H1 (cell line): ENCODE measurements at regions not wholly inside any gene's neighbourhood (a gene's known extent, or its start where the extent isn't known, plus 50 kb on each side); places are given as distances from the start of the nearest gene placed in this dataset.

ENCODE experiments used
- CTCF ChIA-PET: fragments of 300-600 bp; sonication (Branson Sonifier 250); formaldehyde crosslinking; loops from one replicate; lab custom pipeline; 2021; ENCODE audit not compliant: partially characterized antibody; lab: Charles Lee
- POLR2A ChIA-PET: fragments of 300-600 bp; sonication (Branson Sonifier 250); formaldehyde crosslinking; loops from one replicate; lab custom pipeline; 2021; ENCODE audit warnings: inconsistent platforms; ENCODE audit not compliant: partially characterized antibody; lab: Charles Lee
- DNase-seq, 2 experiments: peaks; one replicate each; pipeline versions ENCODE4 v3.0.0 to v3.0.0-alpha.2; 2010 to 2022; ENCODE audit warnings: low spot score in 2 of 2, low read depth in 1 of 2, mixed read lengths in 1 of 2
- FAIRE-seq: peaks from 2 replicates; lab custom pipeline; 2011; peaks lifted over from hg19 to GRCh38; lab: Jason Lieb, UNC
- H2AFZ ChIP-seq: 2 replicates; pipeline ENCODE4 v1.8.1; 2012; ENCODE audit warnings: low read length, inconsistent platforms
- H2AK5ac ChIP-seq: 2 replicates; pipeline ENCODE4 v1.6.1; 2013; ENCODE audit warnings: low read depth, low read length
- H2BK120ac ChIP-seq: replicated peaks from 2 replicates; pipeline ENCODE3; 2013; ENCODE audit warnings: low read depth, low read length, inconsistent platforms
- H2BK12ac ChIP-seq: 2 replicates; pipeline ENCODE4 v1.6.1; 2013; ENCODE audit warnings: low read depth, low read length
- H2BK15ac ChIP-seq: 2 replicates; pipeline ENCODE4 v1.6.1; 2013; ENCODE audit warnings: low read length
- H2BK20ac ChIP-seq: 2 replicates; pipeline ENCODE4 v1.6.1; 2013; ENCODE audit warnings: low read length
- H2BK5ac ChIP-seq: 2 replicates; pipeline ENCODE4 v1.6.1; 2013; ENCODE audit warnings: low read depth, low read length
- H3K14ac ChIP-seq: 2 replicates; pipeline ENCODE4 v1.6.1; 2013; ENCODE audit warnings: inconsistent platforms; ENCODE audit not compliant: insufficient read length
- H3K18ac ChIP-seq: 2 replicates; pipeline ENCODE4 v1.6.1; 2013; ENCODE audit warnings: low read length; ENCODE audit errors: extremely low read depth
- H3K23ac ChIP-seq: 2 replicates; pipeline ENCODE4 v1.6.1; 2013; ENCODE audit warnings: inconsistent platforms; ENCODE audit not compliant: insufficient read length
- H3K23me2 ChIP-seq: 2 replicates; pipeline ENCODE4 v1.6.1; 2013; ENCODE audit warnings: low read depth, low read length
- H3K27ac ChIP-seq: 2 replicates; pipeline ENCODE4 v1.6.1; 2011; ENCODE audit warnings: low read depth, low read length, inconsistent platforms
- H3K27me3 ChIP-seq, 4 experiments: replicated peaks in 1 of 4; 1 replicate in 1 of 4; 2 replicates in 3 of 4; pipeline versions ENCODE4 v1.6.1 to v1.8.1; 2011 to 2013; ENCODE audit warnings: low read length in 3 of 4, mild to moderate bottlenecking in 3 of 4, inconsistent platforms in 2 of 4, mixed read lengths in 2 of 4, moderate library complexity in 1 of 4; ENCODE audit not compliant: control insufficient read depth in 3 of 4, insufficient read depth in 3 of 4; ENCODE audit errors: extremely low read depth in 1 of 4
- H3K36me3 ChIP-seq, 4 experiments: 2 replicates each; pipeline versions ENCODE4 v1.6.1 to v1.8.1; 2011 to 2013; ENCODE audit warnings: mild to moderate bottlenecking in 4 of 4, low read length in 3 of 4, moderate library complexity in 2 of 4, control low read depth in 1 of 4, inconsistent platforms in 1 of 4; ENCODE audit not compliant: insufficient read depth in 4 of 4, control insufficient read depth in 2 of 4
- H3K4ac ChIP-seq: replicated peaks from 2 replicates; pipeline ENCODE3; 2013; ENCODE audit warnings: low read length, low read depth, mixed read lengths, inconsistent platforms; ENCODE audit not compliant: insufficient read length
- H3K4me1 ChIP-seq, 4 experiments: replicated peaks in 1 of 4; 1 replicate in 1 of 4; 2 replicates in 3 of 4; pipeline versions ENCODE4 v1.6.1 to v1.8.1; 2011 to 2013; ENCODE audit warnings: low read length in 3 of 4, inconsistent platforms in 2 of 4, mixed read lengths in 1 of 4; ENCODE audit not compliant: insufficient read depth in 4 of 4, control insufficient read depth in 3 of 4
- H3K4me2 ChIP-seq, 2 experiments: 2 replicates each; pipeline versions ENCODE4 v1.6.1 to v1.8.1; 2011 to 2013; ENCODE audit warnings: low read depth in 2 of 2, low read length in 2 of 2, control low read depth in 1 of 2, inconsistent platforms in 1 of 2, mild to moderate bottlenecking in 1 of 2; ENCODE audit not compliant: insufficient read depth in 1 of 2
- H3K4me3 ChIP-seq, 4 experiments: fragments of 200-600, 300-600 bp in 1 of 4; sonication (generic), shearing (Covaris generic), sonication (Bioruptor Twin) in 1 of 4; 2 replicates each; pipeline versions ENCODE4 v1.5.1 to v1.8.1; 2011 to 2016; ENCODE audit warnings: low read length in 4 of 4, low read depth in 3 of 4, control low read depth in 2 of 4, inconsistent platforms in 2 of 4, mild to moderate bottlenecking in 2 of 4, mixed read lengths in 1 of 4, moderate library complexity in 1 of 4; ENCODE audit not compliant: insufficient read depth in 2 of 4; ENCODE audit errors: extremely low read depth in 1 of 4
- H3K56ac ChIP-seq: replicated peaks from 2 replicates; pipeline ENCODE3; 2013; ENCODE audit warnings: low read depth, mild to moderate bottlenecking, mixed read lengths, low read length, inconsistent platforms; ENCODE audit not compliant: insufficient read length
- H3K79me1 ChIP-seq: 2 replicates; pipeline ENCODE4 v1.6.1; 2013; ENCODE audit warnings: low read depth, low read length, control low read depth
- H3K79me2 ChIP-seq, 2 experiments: 2 replicates each; pipeline versions ENCODE4 v1.6.1 to v1.8.1; 2012 to 2013; ENCODE audit warnings: low read length in 2 of 2, mild to moderate bottlenecking in 2 of 2, inconsistent platforms in 1 of 2; ENCODE audit not compliant: insufficient read depth in 2 of 2, control insufficient read depth in 1 of 2
- H3K9ac ChIP-seq, 4 experiments: replicated peaks in 1 of 4; 1 replicate in 1 of 4; 2 replicates in 3 of 4; pipeline versions ENCODE4 v1.6.1 to v1.8.1; 2011 to 2013; ENCODE audit warnings: low read depth in 3 of 4, low read length in 3 of 4, control low read depth in 2 of 4, mild to moderate bottlenecking in 2 of 4, moderate library complexity in 2 of 4, inconsistent platforms in 1 of 4; ENCODE audit errors: extremely low read depth in 1 of 4
- H3K9me3 ChIP-seq, 2 experiments: 2 replicates each; pipeline versions ENCODE4 v1.6.1 to v1.8.1; 2012 to 2013; ENCODE audit warnings: mild to moderate bottlenecking in 2 of 2, moderate library complexity in 2 of 2, control low read depth in 1 of 2, inconsistent platforms in 1 of 2, low read depth in 1 of 2, low read length in 1 of 2, mixed read lengths in 1 of 2; ENCODE audit not compliant: insufficient read depth in 2 of 2
- H4K20me1 ChIP-seq, 2 experiments: replicated peaks in 1 of 2; 2 replicates each; pipeline versions ENCODE3 to v1.8.1; 2011 to 2013; ENCODE audit warnings: inconsistent platforms in 2 of 2, low read length in 2 of 2, mild to moderate bottlenecking in 1 of 2; ENCODE audit not compliant: insufficient read depth in 2 of 2, control insufficient read depth in 1 of 2
- H4K5ac ChIP-seq: 2 replicates; pipeline ENCODE4 v1.6.1; 2013; ENCODE audit warnings: low read length, low read depth, mixed read lengths, inconsistent platforms; ENCODE audit not compliant: insufficient read length
- H4K8ac ChIP-seq: 2 replicates; pipeline ENCODE4 v1.8.0; 2013; ENCODE audit warnings: mild to moderate bottlenecking, moderate library complexity, low read length, inconsistent platforms; ENCODE audit not compliant: insufficient read depth; ENCODE audit errors: extremely low read depth
- H4K91ac ChIP-seq: replicated peaks from 2 replicates; pipeline ENCODE3; 2013; ENCODE audit warnings: low read length, mixed read lengths, inconsistent platforms; ENCODE audit not compliant: insufficient read length
- KDM5A ChIP-seq: fragments of 200-600 bp; IDR thresholded peaks from 2 replicates; pipeline ENCODE4 v1.7.1; 2012; ENCODE audit warnings: mild to moderate bottlenecking, low read length, inconsistent platforms, mixed read lengths
- SP2 ChIP-seq: IDR thresholded peaks from 2 replicates; pipeline ENCODE4 v1.6.1; 2012; ENCODE audit warnings: mild to moderate bottlenecking, low read length, inconsistent platforms
- WGBS, 2 experiments: shearing (Covaris generic) in 1 of 2; methylation state at CpG; one replicate each; pipeline versions ENCODE4 v1.1.6 to v1.1.7; 2013 to 2015; ENCODE audit warnings: low lambda C conversion rate in 2 of 2, mixed read lengths in 2 of 2, inconsistent platforms in 1 of 2, low coverage in 1 of 2, missing lambda C conversion rate in 1 of 2; ENCODE audit not compliant: insufficient replicate concordance in 2 of 2, insufficient coverage in 1 of 2, insufficient read length in 1 of 2; ENCODE audit errors: extremely low coverage in 1 of 2, missing lambda C conversion rate in 1 of 2; 5-methylcytosine and 5-hydroxymethylcytosine counted together

DNA sequence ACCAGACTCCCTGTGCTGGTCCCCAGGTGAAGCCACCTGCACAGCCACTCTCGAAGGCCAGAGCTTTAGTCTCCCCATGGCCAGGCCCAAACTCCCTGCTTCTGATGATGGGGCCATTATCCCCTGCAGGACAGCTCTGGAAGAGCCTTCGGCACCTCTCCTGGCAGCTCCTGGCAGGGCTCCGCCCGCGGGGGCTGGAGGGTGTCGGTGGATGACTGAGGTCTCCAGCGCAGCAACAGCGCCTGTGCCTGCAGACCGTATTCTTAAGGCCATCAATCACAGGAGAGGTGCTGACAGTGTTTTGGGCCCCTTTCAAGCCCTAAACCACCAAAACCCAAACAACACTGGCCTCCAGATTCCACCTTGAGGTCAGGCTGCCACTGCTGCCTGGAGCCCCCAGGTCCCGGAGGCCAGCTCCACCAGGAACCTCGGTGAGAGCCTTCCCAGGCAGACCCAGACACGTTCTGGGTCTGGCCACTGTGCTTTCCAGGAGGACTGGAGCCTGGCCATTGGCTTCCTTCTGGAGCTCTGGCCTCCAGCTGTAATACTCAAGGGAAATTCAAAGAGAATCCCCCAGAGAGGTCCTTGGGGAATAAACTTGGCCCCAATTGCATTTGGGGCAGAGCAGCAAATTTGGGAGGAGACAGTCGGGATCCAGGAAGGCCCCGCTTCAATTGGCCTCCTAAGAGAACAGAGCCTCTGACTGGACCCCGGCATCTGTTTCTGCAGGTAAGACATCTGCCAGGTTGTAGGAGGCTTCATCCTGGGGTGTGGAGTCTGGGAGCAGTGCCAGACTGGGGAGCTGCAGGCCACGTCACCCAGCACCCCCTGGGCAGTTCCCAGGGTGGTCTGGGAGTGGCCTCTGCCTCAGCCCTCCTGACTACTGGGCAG is 210.6 kb upstream of the RTL1 start:
- Histone ChIP-seq H3K27ac (no peak overlapping the region), H4K8ac (no peak overlapping the region; the same call in 1 of the 2 replicates), H3K4me3 (no peak overlapping the region), H2BK20ac (no peak overlapping the region), H4K20me1 (no peaks in the 10 kb centered on the region), H3K4ac (no peak overlapping the region), H3K14ac (no peak overlapping the region), H4K5ac (no peak overlapping the region), H3K56ac (no peak overlapping the region), H3K23me2 (peaks cover 8% of the 10 kb centered on the region; the same call in 1 of the 2 replicates), H3K4me2 (no peak overlapping the region), H3K36me3 (no peaks in the 10 kb centered on the region; a peak in 1 of 8 replicates), H3K27me3 (no peaks in the 10 kb centered on the region), H2BK15ac (no peak overlapping the region), H2AK5ac (no peak overlapping the region), H3K79me1 (no peaks in the 10 kb centered on the region), H3K79me2 (no peaks in the 10 kb centered on the region), H4K91ac (no peak overlapping the region), H2BK120ac (no peak overlapping the region)
- ChIA-PET POLR2A (no interaction called here), CTCF (no interaction called here)
- FAIRE-seq (no peak), DNase-seq (peak in 1 of 2 experiments; percentile 33)
- 89% methylated on average over 15 of the region's 16 CpGs; no CpG with 5 or more reads in 1 of the 2 experiments for WGBS, 2 experiments
- no peak for TF ChIP-seq SP2
- no peak for TF ChIP-seq KDM5A
- TF ChIP-seq, all 59 proteins: peak for 0
- no peak overlapping the region for H2BK5ac ChIP-seq
- H3K4me1 ChIP-seq, result peaks cover 0 to 9% (median 0%) of the 10 kb centered on the region in 4 experiments; a peak in 3 of 7 replicates
- no peak overlapping the region for H2AFZ ChIP-seq
- no peak overlapping the region for H3K9ac ChIP-seq
- no peak overlapping the region for H3K23ac ChIP-seq
- H2BK12ac ChIP-seq, result no peak overlapping the region
- no peak overlapping the region for H3K18ac ChIP-seq
- H3K9me3 ChIP-seq, result no peaks in the 10 kb centered on the region
